ENCODE measurements at regions not wholly inside any gene's neighbourhood (a gene's known extent, or its start where the extent isn't known, plus 50 kb on each side); places are given as distances from the start of the nearest gene placed in this dataset.

DNA sequence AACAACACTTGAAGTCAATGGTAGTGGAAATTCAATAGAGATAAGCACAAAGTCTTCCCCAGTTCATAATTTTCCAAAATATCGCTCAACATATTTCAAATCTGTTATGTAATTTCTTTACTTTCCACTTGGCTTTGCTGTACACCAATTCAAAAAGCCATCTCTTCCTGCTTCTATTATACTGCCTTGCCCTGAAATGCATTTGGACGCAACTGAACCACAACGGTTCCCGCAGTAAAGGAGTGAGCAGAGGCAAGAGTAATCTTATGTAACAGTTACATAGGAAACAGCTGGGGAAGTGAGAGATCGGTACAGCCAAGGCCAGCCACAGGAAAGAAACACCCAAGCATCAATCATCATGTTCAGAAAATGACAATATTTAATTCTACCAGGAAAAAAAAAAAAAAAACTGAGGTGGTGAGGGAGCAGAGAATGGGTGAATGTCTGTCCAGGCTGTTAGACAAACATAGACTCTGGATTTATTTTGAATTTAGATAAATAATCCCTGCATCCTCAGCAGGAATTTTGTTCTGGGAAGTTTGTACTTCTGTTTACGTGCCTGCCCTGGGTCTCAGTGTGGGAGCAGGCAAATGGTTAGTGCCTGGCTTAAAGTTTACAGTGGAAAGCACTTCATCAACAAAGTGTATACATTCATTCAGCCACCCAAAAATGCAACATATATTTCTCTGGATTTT is 392.2 kb downstream of the ETS1 start:
- no peak for DNase-seq (ENCODE audit: low read depth in 3 of 3)

DNA sequence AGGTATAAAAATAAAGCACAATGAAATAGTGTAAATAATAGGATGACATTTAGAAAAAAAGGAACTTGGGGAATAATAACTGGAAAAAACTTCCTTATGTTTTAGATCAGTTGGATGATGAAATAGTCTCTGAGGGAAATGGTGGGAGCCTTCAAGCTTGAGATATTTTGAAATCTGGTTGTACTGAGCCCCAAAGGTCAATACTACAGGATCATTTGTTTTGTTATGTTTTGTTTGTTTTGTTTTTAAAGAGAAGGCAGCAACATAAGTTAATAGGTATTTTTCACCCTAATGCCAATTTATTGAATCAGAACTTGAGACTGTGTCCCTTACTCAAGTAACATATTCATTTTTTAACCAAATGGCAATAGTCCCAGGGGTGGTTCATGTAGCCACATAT is 393.1 kb downstream of the ETS1 start:
- DNase-seq (ENCODE audit: low read depth in 3 of 3): no peak

DNA sequence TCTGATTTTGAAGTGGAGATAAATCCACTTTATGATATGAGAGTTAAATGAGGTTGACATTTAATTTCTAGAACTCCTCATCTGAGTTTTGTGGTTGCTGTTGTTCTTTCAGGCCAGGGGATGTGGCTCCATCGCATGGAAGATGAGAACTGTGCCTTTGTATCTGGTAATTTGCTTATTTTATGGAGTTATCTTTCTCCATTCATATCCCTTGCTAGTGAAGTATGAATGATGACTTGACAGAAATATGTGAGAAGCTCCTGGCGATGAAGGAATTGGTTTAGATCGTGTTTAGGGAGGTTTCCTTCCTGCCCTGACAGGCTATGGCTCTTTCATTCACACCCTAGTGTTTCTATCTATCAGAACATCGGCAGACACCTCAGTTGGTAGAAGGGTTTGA is 393.7 kb downstream of the ETS1 start:
- DNase-seq (ENCODE audit: low read depth in 3 of 3): no peak

DNA sequence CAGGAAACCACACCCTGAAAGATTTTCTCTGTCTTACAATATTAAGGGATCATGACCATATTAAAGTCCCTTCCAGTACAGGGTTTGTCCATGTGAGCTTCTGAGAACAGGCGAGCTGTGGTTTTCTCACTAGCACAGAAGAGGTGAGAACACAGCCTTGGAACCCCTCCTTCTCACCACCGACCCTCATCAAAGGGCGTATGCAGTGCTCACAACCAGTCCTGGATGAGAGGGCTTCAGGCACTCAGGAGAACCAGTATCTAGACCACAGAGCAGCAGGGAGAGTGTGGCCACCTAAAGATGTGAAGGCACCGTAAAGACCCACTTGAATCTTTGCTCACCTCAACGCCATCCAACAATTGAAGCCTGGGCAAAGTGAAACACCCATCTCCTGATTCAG is 397.0 kb downstream of the ETS1 start:
- no peak for DNase-seq (ENCODE audit: low read depth in 3 of 3)

DNA sequence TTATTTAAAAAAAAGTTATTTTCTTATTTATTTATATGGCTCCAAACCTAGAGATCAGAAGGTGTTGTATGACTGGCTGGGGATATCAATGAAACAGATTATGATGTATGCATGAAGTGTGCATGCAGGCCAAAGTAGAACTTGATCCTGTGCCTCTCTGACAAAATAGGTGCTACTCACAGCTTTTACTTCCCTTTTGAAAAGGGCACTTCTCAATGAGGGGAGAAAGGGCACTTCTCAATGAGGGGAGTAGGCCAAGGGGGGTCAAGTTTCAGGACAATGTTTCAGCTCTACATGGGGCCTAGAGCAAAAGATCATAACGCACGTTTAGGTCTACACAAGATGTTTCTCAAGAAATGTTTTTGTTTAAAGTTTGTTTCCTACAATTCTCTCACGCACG is 397.5 kb downstream of the ETS1 start:
- DNase-seq (ENCODE audit: low read depth in 3 of 3): no peak

DNA sequence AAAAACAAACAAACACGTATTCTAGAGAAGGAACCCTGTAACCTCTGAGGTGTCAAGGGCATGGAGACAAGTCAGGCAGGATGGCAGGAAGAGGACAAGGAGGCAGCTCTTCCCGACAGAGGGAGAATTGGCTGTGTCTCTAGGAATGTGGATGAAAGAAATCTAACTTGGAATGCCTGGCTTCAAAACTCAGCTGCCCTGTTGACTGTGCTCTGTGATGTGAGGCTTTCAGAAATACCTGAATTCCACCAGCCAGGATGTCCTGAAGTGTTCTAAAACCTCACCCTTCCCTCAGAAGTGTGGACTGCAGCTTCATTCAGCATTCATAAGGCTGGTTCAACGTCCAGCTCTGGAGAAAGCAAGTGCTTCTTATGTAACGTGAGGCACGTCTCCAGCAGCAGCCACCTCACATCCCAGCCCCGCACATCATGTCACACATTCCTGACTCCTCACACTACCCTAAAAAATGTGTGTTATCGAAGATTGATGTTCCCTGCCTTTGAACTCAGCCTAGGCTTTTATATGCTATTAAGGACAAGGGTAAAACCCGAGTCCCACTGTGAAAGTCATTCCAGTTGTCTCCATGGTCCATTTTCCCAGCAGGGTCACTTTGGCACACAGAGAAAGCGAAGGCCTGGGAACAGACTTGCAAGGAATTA is 398.9 kb downstream of the ETS1 start:
- no peak for DNase-seq (ENCODE audit: low read depth in 3 of 3)

DNA sequence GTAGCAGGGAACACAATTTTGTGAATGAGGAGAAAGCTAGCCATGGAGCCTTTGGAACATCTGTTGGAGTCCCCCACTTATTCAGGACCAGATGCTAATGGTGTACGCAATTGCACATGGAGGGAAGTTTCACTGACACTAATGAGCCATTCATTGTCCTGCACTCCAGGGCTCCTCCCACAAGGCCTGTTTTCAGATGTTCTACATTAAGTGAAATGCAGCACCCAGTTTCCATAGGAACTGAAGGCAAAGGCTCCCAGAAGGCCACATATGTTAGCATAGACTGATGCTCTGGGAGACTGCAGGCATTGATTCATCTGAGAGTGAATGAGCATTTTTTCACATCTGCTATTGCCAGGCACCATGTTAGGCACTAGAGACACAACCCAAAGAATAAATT is 399.5 kb downstream of the ETS1 start:
- DNase-seq (ENCODE audit: low read depth in 3 of 3): no peak

DNA sequence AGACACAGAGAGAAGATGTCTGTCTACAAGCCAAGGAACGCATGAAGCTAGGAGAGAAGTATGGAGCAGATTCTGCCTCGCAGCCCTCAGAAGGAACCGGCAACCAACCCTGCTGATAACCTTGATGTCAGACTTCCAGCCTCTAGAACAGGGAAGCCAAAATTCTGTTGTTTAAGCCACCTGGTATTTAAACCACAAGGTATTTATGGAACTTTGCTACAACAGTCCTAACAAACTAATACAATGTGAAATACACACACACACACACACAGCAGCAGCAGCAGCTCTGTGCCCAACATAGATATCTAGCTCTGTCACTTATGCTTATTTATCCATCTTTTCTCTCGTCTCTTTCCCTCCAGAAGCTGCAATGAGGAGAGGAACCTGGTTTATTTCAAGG is 400.0 kb downstream of the ETS1 start:
- no peak for DNase-seq (ENCODE audit: low read depth in 3 of 3)

DNA sequence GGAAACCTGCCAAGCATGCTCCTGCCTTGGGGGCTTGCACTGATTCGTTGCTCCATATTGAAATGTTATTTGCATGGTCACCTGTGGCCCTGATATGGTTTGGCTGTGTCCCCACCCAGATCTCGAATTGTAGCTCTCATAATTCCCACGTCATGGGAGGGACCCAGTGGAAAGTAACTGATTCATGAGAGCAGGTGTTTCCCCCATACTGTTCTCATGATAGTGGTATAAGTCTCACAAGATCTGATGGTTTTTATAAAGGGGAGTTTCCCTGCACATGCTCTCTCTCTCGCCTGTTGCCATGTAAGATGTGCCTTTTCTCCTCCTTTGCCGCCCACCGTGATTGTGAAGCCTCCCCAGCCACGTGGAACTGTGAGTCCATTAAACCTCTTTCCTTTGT is 402.4 kb downstream of the ETS1 start:
- DNase-seq (ENCODE audit: low read depth in 3 of 3): no peak

DNA sequence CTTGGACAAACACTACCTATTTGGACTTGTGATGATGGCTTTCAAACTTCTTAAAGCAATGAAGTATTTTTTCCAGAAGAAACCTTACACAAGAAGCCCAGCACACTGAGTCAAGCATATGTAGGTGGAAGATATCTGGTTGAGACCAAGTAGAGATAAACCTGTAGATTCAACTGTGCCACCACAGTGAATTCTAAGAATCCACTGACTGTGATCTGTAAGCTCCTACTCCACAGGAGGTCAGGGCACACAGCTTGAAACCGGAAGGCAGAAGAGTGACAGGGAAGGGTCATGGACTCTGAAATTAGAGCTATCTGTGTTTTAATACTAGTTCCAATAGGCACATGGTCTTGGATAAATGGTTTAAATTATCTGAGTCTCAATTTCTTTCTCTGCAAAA is 404.5 kb downstream of the ETS1 start:
- DNase-seq (ENCODE audit: low read depth in 3 of 3): no peak

DNA sequence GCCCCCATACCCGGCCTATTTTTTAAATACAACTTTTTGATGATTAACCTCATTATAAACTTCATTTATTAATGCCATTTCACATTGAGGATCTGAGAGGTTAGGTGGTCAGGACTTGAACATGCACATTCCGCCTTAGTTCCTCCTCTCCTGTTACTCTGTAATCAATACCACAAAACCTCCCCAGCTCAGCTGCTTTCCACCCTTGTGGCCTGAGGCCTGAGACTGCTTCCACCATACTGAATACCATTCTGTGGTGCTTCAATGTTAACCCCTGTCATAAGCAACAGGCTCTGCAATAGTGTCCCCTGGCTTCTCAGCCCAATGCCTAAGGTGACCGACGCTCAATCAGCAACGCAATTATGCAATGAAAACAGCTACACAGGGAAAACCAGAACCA is 405.4 kb downstream of the ETS1 start:
- DNase-seq (ENCODE audit: low read depth in 3 of 3): no peak

DNA sequence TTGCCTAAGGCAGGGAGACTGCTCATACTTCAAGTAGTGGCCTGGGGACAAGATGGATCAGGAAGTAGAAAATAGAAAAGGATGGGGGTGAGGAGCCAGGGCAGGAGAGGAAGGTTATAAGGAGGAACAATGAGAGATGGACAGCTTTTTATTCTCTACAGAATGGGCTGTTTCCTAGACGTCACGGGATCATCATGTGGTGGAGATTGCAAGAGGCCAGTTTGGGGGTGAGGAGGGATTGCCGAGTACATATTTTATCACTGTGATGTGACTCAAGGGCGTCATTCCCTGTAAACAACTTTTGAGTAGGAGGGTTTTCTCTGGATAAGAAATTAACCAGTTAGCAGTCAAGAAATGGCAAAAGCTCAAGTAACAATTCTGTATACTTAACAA is 406.3 kb downstream of the ETS1 start:
- no peak for DNase-seq (ENCODE audit: low read depth in 3 of 3)

DNA sequence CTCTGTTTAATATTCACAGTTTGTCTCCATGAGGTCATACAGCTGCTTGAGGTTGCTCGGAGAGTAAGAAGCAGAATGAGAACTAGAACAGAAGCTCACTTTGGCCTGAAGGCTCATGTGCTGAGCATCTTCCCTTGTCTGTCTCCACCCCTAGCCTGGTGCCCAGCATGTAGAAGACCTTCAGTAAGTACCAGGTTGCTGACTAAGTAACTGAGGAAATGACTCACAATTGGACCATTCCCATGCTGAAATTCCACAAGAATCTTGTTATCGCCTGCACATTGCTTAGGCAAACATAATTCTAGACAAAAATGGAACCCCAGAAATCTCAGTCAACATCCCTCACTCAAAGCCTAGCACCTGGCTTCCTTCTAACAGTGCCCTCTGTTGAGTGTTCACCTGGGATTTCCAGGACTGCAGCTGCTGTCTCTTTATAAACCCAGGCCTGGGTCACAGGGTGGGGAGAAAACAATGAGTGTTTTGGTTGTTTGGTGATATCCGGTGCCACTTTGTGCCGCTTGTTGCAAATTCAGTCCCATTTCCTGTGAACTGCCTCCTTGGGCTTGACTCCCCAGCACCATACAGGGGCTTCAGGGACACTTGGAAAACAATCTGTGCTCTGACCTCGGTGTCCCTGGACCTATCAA is 406.8 kb downstream of the ETS1 start:
- no peak for DNase-seq (ENCODE audit: low read depth in 3 of 3)

DNA sequence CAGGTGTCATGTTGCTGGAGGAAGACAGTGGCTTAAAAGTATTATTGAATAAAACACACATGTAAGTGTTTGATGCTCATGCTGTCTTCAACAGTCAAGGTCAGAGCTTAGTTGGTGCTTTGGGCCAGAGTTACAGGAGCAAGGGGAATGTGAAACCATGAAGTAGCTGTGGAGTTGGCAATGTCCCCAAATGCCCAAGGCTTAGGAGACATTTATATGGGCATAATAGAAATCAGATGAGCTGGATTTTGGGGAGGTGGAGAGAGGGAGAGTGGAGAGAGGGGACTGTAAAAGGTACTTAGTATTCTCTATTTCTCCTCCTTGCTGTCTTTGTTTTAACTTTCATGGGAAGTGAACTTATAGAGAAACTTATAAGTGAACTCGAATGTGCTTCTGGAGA is 407.8 kb downstream of the ETS1 start:
- no peak for DNase-seq (ENCODE audit: low read depth in 3 of 3)

DNA sequence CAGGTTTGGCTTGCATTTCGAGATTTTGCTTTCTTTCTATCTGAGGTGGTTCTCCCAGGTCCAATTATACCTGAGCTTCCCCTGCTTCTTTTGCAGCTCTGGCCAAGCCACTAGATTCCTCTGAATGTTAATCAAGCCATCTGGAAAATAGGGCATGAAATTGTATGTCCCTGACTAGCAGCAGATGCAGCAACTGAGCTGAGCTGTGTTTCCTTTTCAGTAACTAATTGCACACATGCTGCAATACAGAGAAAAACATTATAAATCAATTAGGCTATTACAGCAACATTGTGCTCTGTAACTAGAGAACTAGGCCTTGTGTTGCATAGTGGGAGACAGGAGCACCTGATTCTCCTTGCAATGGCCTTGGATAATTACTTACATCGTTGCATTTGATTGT is 408.3 kb downstream of the ETS1 start:
- DNase-seq (ENCODE audit: low read depth in 3 of 3): no peak

DNA sequence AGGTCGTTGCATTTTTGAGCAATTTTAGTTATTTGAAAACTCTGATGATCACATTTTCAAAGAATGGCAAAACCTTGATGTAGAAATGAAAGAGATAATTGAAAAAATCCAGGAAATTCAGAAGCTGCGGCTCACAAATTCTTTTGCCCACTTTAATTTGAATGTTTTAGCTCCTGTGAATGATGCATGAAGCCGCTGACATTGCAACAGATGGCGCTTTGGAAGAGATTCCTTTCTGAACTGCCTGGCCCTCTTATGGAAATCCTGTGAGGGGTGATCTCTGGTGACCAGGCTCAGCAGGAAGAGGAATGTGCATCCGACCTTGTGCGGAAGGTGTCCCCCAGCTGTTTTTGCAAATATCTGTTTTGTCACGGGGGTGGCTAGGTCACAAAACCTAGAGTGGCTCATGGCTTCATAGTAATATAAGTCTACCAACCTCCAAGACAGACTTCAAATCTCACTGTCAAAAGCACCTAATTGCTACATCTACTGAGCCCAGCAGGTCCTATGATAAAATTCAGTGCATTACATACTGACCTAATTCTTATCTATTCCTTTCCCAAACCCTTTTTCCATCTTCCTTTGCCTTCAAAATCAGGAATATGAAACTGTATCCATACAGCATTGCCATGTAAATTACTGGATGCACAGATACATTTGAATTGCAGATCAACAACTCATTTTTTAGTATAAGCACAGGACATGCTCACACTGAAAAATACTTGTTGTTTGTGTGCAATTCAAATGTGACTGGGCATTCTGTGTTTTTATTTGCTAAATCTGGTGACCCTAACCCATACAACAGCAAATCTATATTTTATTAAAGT is 412.7 kb downstream of the ETS1 start:
- no peak for DNase-seq (ENCODE audit: low read depth in 3 of 3)

DNA sequence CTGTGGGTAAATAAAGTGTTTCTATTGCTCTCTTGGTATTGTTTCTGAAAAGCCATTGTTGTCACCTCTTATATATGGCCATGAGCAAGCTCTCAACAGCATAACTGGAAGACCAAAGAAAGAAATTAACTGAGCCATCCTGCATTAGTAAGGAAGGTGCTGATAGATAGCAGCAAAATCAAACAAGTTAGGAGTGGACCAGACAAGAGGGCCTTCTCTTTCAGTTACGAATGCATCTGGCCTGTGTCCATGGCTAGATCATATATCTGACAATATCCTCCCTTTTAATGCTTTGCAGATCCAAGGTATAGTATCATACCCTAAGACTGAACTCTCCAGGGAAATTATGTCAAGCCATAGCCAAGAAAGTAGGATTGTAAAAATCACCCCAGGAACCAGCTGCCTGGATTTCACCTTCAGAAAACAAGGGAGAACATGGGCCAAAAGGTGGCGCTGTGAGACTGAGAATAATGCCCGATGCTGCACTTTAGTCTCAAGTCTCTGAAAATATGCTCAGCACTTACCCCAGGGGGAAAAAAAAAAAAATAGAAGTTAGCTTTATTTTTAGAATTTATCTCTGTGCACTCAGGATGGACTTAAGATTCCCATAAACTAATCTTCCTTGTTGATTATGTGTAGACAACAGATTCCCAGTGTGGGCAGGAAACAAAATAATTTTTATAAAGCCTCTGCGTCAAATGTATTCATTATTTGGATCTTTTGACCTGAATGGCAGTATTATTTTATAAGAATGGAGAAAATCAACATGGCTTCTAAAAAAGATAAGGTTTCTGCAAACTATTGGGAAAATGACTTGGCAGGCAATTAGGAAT is 415.1 kb downstream of the ETS1 start:
- DNase-seq (ENCODE audit: low read depth in 3 of 3): peak; percentile 72 to 86 (median 84)

DNA sequence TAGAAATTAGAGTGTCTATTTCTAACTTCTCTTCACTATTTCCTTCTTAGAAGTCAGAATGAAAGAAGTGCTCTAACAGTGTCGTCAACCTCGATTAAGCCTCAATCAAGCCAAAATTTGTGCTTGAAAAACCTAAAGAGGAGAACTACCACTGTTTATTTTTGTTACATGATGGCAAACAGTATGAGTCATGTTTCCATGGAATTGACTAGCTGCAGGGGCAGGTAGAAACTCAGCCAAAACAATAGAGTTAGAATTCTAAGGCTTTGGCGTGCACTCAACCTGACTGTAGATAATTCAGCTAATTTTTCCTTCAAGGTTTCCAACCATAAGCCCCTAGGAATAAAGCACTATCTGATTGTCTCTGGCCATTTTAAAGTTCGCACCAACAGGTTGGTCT is 415.9 kb downstream of the ETS1 start:
- no peak for DNase-seq (ENCODE audit: low read depth in 3 of 3)

DNA sequence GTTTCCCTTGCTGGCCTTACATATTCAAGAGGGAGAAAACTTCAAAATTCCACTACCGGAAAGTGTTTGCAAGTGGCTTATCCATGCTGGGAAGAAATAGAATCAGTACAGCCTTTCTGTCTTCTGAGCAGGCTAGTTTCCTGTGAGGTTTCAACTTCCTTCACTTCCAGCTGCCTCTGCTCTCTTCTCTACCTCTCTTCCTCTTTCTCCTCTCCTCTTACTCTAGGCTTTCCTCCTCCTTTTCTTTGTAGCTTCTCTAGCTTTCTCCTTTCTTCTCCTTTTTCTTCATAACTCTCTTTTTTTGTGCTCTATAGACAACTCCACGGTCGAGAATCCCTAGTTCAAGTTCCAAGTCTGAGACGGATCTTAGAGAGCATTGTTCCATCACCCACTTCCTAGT is 421.8 kb downstream of the ETS1 start:
- DNase-seq (ENCODE audit: low read depth in 3 of 3): no peak

DNA sequence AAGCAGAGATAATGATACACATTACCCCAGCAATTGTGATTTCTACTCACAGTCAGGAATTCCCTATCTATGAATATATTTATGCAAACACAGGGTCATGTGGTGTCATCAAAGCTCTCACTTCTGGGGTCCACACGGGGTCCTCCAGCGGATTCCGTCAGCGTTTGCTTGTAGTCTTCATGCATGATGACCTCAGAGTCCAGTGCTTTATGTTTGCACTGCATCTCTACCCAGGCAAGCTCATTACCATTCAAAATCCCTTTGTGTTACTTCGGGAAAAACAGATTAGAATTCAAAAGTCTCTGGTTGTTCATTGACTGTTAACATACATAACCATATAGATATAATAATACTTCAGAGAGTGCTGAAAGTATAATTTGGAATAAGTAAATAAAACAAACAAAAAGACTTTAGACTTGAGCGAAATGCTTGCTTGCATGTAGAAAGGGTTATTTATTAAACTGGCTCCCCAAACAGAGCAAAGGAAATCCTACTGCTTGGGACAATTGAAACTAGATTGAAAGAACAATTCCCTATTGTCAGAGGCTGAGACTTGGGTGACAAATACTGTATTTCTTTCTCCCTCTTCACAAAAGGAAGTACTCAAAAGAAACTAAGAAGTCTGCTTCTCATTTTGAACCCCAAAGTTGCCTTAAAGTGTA is 423.1 kb downstream of the ETS1 start:
- no peak for DNase-seq (ENCODE audit: low read depth in 3 of 3)

DNA sequence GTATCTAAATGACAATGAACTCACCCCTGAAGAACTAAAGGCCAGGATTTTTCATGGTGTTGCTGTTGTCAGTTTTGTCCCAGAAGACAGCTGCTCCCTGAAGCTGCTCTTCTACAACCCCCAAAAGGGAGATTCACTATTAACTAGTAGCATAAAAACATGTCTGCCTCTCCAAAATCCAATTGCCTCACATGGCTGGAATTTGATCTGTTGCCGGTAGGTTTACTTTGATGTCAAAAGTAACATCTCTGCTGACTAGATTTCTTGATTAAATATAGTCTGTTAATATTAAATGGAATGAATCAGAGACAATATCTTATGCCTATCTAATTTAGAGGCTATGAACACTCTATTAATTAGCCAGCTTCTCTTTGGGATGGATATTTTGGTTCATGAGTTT is 425.4 kb downstream of the ETS1 start:
- DNase-seq (ENCODE audit: low read depth in 3 of 3): no peak
